IMR-90 (cell line): ENCODE measurements at regions not wholly inside any gene's neighbourhood (a gene's known extent, or its start where the extent isn't known, plus 50 kb on each side); places are given as distances from the start of the nearest gene placed in this dataset.
"Not testable (repeated sequence)": the region's sequence is repeated elsewhere in the genome, so short reads cannot be mapped to it uniquely, and the experiment has no call there.

Source experiments
- ATAC-seq: fragments of 200-7000 bp; cut with Tn5 transposase; 2 replicates; pipeline ENCODE4 v1.9.1; 2020; ENCODE audit warnings: low read depth, mild to moderate bottlenecking, moderate library complexity
- BruUV-seq: library from RNA; stranded (reverse); fragments of 400-500 nt; replicated peaks from 2 replicates; lab custom pipeline; 2021; lab: Mats Ljungman, UMichigan
- CTCF ChIA-PET: fragments of 300-600 bp; formaldehyde crosslinking; extraction: SDS; loops from one replicate; lab custom pipeline; 2021; ENCODE audit warnings: antibody characterized with exemption; lab: Yijun Ruan, JAX
- POLR2A ChIA-PET: fragments of 300-600 bp; sonication (Branson Sonifier 250); formaldehyde crosslinking; loops from one replicate; lab custom pipeline; 2022; ENCODE audit warnings: antibody characterized with exemption; ENCODE audit not compliant: unreplicated experiment; lab: Charles Lee
- DNase-seq: peaks from one replicate; pipeline ENCODE4 v3.0.0; 2013
- H2AFZ ChIP-seq: replicated peaks from 2 replicates; pipeline ENCODE3; 2013; ENCODE audit warnings: low read length, mild to moderate bottlenecking; ENCODE audit not compliant: poor library complexity
- H2AK5ac ChIP-seq: 2 replicates; pipeline ENCODE4 v1.6.1; 2013; ENCODE audit warnings: low read depth, low read length, inconsistent platforms
- H2AK9ac ChIP-seq: replicated peaks from 2 replicates; pipeline ENCODE3; 2013; ENCODE audit warnings: mild to moderate bottlenecking, low read depth, low read length, moderate library complexity; ENCODE audit not compliant: poor library complexity
- H2BK120ac ChIP-seq: 2 replicates; pipeline ENCODE4 v1.6.1; 2013; ENCODE audit warnings: low read depth, low read length, inconsistent platforms
- H2BK15ac ChIP-seq: 3 replicates; pipeline ENCODE4 v1.6.1; 2013; ENCODE audit warnings: low read depth, low read length, inconsistent platforms
- H2BK20ac ChIP-seq: 2 replicates; pipeline ENCODE4 v1.6.1; 2013; ENCODE audit warnings: low read depth, mild to moderate bottlenecking, inconsistent platforms, low read length, moderate library complexity
- H2BK5ac ChIP-seq: 2 replicates; pipeline ENCODE4 v1.6.1; 2013; ENCODE audit warnings: mild to moderate bottlenecking, low read depth, low read length, inconsistent platforms; ENCODE audit not compliant: poor library complexity, severe bottlenecking
- H3K14ac ChIP-seq: replicated peaks from 2 replicates; pipeline ENCODE4 v1.6.1; 2013; ENCODE audit warnings: low read depth, low read length, inconsistent platforms
- H3K18ac ChIP-seq: 2 replicates; pipeline ENCODE4 v1.6.1; 2013; ENCODE audit warnings: low read depth, low read length, control low read depth
- H3K23ac ChIP-seq: 2 replicates; pipeline ENCODE4 v1.6.1; 2013; ENCODE audit warnings: low read depth, low read length, inconsistent platforms
- H3K27ac ChIP-seq: 2 replicates; pipeline ENCODE4 v1.5.1; 2013; ENCODE audit warnings: mild to moderate bottlenecking, control low read depth, low read length; ENCODE audit not compliant: insufficient read depth
- H3K27me3 ChIP-seq: 2 replicates; pipeline ENCODE4 v1.6.1; 2013; ENCODE audit warnings: low read length; ENCODE audit not compliant: control insufficient read depth, insufficient read depth
- H3K36me3 ChIP-seq: 2 replicates; pipeline ENCODE4 v1.6.1; 2013; ENCODE audit warnings: low read length, mixed read lengths; ENCODE audit not compliant: control insufficient read depth, insufficient read depth
- H3K4ac ChIP-seq: 2 replicates; pipeline ENCODE4 v1.6.1; 2013; ENCODE audit warnings: low read depth, low read length, inconsistent platforms
- H3K4me1 ChIP-seq: 2 replicates; pipeline ENCODE4 v1.6.1; 2013; ENCODE audit warnings: low read length, mixed read lengths; ENCODE audit not compliant: control insufficient read depth, insufficient read depth
- H3K4me2 ChIP-seq: 2 replicates; pipeline ENCODE4 v1.6.1; 2013; ENCODE audit warnings: low read depth, mild to moderate bottlenecking, control low read depth, low read length, moderate library complexity
- H3K4me3 ChIP-seq: 2 replicates; pipeline ENCODE4 v1.5.1; 2013; ENCODE audit warnings: low read depth, mild to moderate bottlenecking, control low read depth, low read length, moderate library complexity; ENCODE audit not compliant: insufficient read depth
- H3K56ac ChIP-seq: 2 replicates; pipeline ENCODE4 v1.6.1; 2013; ENCODE audit warnings: low read length, inconsistent platforms; ENCODE audit not compliant: insufficient read depth; ENCODE audit errors: extremely low read depth
- H3K79me1 ChIP-seq, 2 experiments: 2 replicates each; pipeline ENCODE4 v1.6.1; 2013; ENCODE audit warnings: low read length in 2 of 2, inconsistent platforms in 1 of 2, low read depth in 1 of 2
- H3K9ac ChIP-seq: 2 replicates; pipeline ENCODE4 v1.6.1; 2013; ENCODE audit warnings: low read depth, low read length, control low read depth
- H3K9me1 ChIP-seq: 2 replicates; pipeline ENCODE4 v1.6.1; 2013; ENCODE audit warnings: low read length, inconsistent platforms; ENCODE audit not compliant: insufficient read depth
- H3K9me3 ChIP-seq: 2 replicates; pipeline ENCODE4 v1.6.1; 2013; ENCODE audit warnings: low read length; ENCODE audit not compliant: control insufficient read depth, insufficient read depth
- H4K20me1 ChIP-seq: 2 replicates; pipeline ENCODE4 v1.6.1; 2013; ENCODE audit warnings: low read length, inconsistent platforms; ENCODE audit not compliant: insufficient read depth
- H4K5ac ChIP-seq: 2 replicates; pipeline ENCODE4 v1.6.1; 2013; ENCODE audit warnings: mild to moderate bottlenecking, low read depth, low read length, control low read depth
- H4K8ac ChIP-seq, 2 experiments: 2 replicates each; pipeline ENCODE4 v1.6.1; 2013; ENCODE audit warnings: low read depth in 2 of 2, low read length in 2 of 2, control low read depth in 1 of 2, inconsistent platforms in 1 of 2
- H4K91ac ChIP-seq: 2 replicates; pipeline ENCODE4 v1.6.1; 2013; ENCODE audit warnings: low read depth, low read length, inconsistent platforms; ENCODE audit not compliant: insufficient read depth
- CHD1 ChIP-seq: IDR thresholded peaks from 2 replicates; pipeline ENCODE4 v1.6.1; 2012; ENCODE audit warnings: low read depth, low read length, improper control_type of control experiment
- MAFK ChIP-seq: IDR thresholded peaks from 2 replicates; pipeline ENCODE4 v1.6.1; 2012; ENCODE audit warnings: low read depth, low read length, improper control_type of control experiment
- MAZ ChIP-seq: IDR thresholded peaks from 2 replicates; pipeline ENCODE4 v1.6.1; 2012; ENCODE audit warnings: low read depth, mild to moderate bottlenecking, low read length, improper control_type of control experiment, moderate library complexity, borderline replicate concordance
- MXI1 ChIP-seq: IDR thresholded peaks from 2 replicates; pipeline ENCODE4 v1.6.1; 2012; ENCODE audit warnings: low read depth, mild to moderate bottlenecking, low read length, moderate library complexity, borderline replicate concordance
- SMC3 ChIP-seq: fragments of 150-350 bp; IDR thresholded peaks from 2 replicates; pipeline ENCODE4 v1.6.1; 2016; ENCODE audit warnings: low read depth, mild to moderate bottlenecking, antibody characterized with exemption, low read length, moderate library complexity
- WGBS, 2 experiments: methylation state at CpG; one replicate each; pipeline versions ENCODE4 v1.1.5 to v1.1.7; 2013; ENCODE audit warnings: missing lambda C conversion rate in 2 of 2; ENCODE audit not compliant: insufficient read length in 1 of 2; ENCODE audit errors: extremely low coverage in 2 of 2; 5-methylcytosine and 5-hydroxymethylcytosine counted together
- dilution Hi-C: fragments of 300-500 bp; cut with HindIII; formaldehyde crosslinking; loops from one replicate; pipeline ENCODE4 v1.14.3; 2018; ENCODE audit warnings: low sequenced_read_pairs; ENCODE audit not compliant: unreplicated experiment
- in situ Hi-C: fragments of 300-500 bp; cut with MboI; formaldehyde crosslinking; loops from 3 replicates; pipeline ENCODE4 v1.14.3; 2019; ENCODE audit warnings: low sequenced_read_pairs, inconsistent platforms, mixed read lengths
- intact Hi-C: fragments of 100-400 bp; cut with micrococcal nuclease; formaldehyde crosslinking; loops from 2 replicates; pipeline ENCODE4 v1.10.0; 2022

DNA sequence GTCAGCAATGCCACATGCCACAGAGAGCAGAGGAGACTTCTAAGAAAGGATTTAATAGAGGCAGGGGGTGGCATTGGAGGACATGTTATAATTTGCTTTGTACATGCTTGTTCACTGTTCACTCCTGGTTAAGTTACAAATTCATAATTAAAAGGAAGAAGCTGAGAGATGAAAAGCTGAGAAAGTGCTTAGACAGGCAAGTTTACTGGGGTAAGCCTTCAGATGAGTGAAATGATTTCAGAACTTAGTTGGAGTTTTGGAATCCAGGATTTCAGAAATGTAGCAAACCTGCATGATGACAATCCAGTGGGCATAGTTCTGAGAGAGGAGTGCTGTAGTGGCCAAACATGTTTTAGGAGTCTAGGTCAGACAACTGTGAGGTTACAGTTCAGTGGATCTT, 67.3 kb upstream of the FBXO33 start:
- intact Hi-C loops, result no loop called here
- Histone ChIP-seq H2AK9ac (no peak overlapping the region), H3K4ac (no peak overlapping the region), H2AK5ac (no peak overlapping the region), H3K27ac (no peak overlapping the region), H4K8ac (no peak overlapping the region), H3K18ac (no peak overlapping the region), H3K14ac (no peak overlapping the region), H2BK5ac (no peak overlapping the region), H3K79me1 (no peaks in the 10 kb centered on the region), H3K9me3 (no peaks in the 10 kb centered on the region), H4K5ac (no peak overlapping the region), H3K4me2 (no peak overlapping the region), H3K4me3 (no peak overlapping the region), H4K91ac (no peak overlapping the region), H2AFZ (no peak overlapping the region), H2BK20ac (no peak overlapping the region), H2BK120ac (no peak overlapping the region), H3K23ac (no peak overlapping the region), H3K27me3 (no peaks in the 10 kb centered on the region), H3K9me1 (no peaks in the 10 kb centered on the region), H3K4me1 (no peaks in the 10 kb centered on the region), H3K56ac (no peak overlapping the region), H2BK15ac (no peak overlapping the region), H3K9ac (no peak overlapping the region), H3K36me3 (no peaks in the 10 kb centered on the region), H4K20me1 (no peaks in the 10 kb centered on the region)
- BruUV-seq, result no TSS peak
- CTCF ChIA-PET, result no interaction called here
- DNase-seq, result no peak
- POLR2A ChIA-PET, result no interaction called here
- no peak for ATAC-seq
- in situ Hi-C loops, result no loop called here
- dilution Hi-C loops, result no loop called here
- no peak for TF ChIP-seq SMC3
- no peak for TF ChIP-seq CHD1
- TF ChIP-seq MXI1, result no peak
- TF ChIP-seq MAZ, result no peak
- no peak for TF ChIP-seq MAFK

DNA sequence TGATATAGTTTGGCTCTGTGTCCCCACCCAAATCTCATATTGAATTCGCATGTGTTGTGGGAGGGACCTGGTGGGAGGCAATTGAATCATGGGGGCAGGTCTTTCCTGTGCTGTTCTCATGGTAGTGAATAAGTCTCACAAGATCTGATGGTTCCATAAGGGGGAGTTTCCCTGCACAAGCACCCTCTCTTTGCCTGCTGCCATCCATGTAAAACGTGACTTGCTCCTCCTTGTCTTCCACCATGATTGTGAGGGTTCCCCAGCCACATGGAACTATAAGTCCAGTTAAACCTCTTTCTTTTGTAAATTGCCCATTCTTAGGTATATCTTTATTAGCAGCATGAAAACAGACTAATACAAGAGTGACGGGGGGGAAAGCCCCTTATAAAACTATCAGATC, 65.4 kb upstream of the FBXO33 start:
- H3K14ac ChIP-seq, POLR2A ChIA-PET, H4K5ac ChIP-seq, in situ Hi-C loops, H3K4me2 ChIP-seq, H3K9me1 ChIP-seq, H2AFZ ChIP-seq, H2BK120ac ChIP-seq, H3K27me3 ChIP-seq, H2BK20ac ChIP-seq, BruUV-seq, H3K79me1 ChIP-seq, H4K8ac ChIP-seq, H4K91ac ChIP-seq, H3K56ac ChIP-seq, H2AK5ac ChIP-seq, H2BK5ac ChIP-seq, H3K9me3 ChIP-seq, H3K4me3 ChIP-seq, H4K20me1 ChIP-seq, intact Hi-C loops, CTCF ChIA-PET, dilution Hi-C loops, H3K18ac ChIP-seq, H3K9ac ChIP-seq, H3K23ac ChIP-seq, H2AK9ac ChIP-seq, H3K4me1 ChIP-seq, H3K27ac ChIP-seq, H2BK15ac ChIP-seq, H3K4ac ChIP-seq, H3K36me3 ChIP-seq, DNase-seq, ATAC-seq: not testable (repeated sequence)
- WGBS, 2 experiments, result no CpG with 5 or more reads among the region's 3 CpGs
